Suprapubic skin (tissue), 4 donors: ENCODE measurements at regions not wholly inside any gene's neighbourhood (a gene's known extent, or its start where the extent isn't known, plus 50 kb on each side); places are given as distances from the start of the nearest gene placed in this dataset.
"Not testable (repeated sequence)": the region's sequence is repeated elsewhere in the genome, so short reads cannot be mapped to it uniquely, and the experiment has no call there.

Experiments
- DNase-seq, 2 donors: peaks; one replicate each; pipeline ENCODE4 v3.0.0-alpha.2; 2019; ENCODE audit warnings: low spot score in 2 of 2
- H3K27ac ChIP-seq: fragments of 200-600 bp; sonication (generic); one replicate; pipeline ENCODE4 v1.5.1; 2019
- H3K27me3 ChIP-seq: fragments of 200-600 bp; sonication (generic); one replicate; pipeline ENCODE4 v1.5.1; 2019
- H3K36me3 ChIP-seq: fragments of 200-600 bp; sonication (generic); one replicate; pipeline ENCODE4 v1.5.1; 2019
- H3K4me1 ChIP-seq: fragments of 200-600 bp; sonication (generic); one replicate; pipeline ENCODE4 v1.5.1; 2019
- H3K4me3 ChIP-seq: fragments of 200-600 bp; sonication (generic); one replicate; pipeline ENCODE4 v1.5.1; 2019; ENCODE audit warnings: mild to moderate bottlenecking
- H3K9me3 ChIP-seq: fragments of 200-600 bp; sonication (generic); one replicate; pipeline ENCODE4 v1.5.1; 2019
- CTCF ChIP-seq, 2 donors: fragments of 200-600 bp in 1 of 2; fragments of 450-650 bp in 1 of 2; sonication (generic) in 1 of 2; IDR thresholded peaks; one replicate each; pipeline ENCODE4 v1.5.1; 2016 to 2019; ENCODE audit warnings: antibody characterized with exemption in 2 of 2, mild to moderate bottlenecking in 1 of 2, moderate library complexity in 1 of 2
- EP300 ChIP-seq: sonication (generic); formaldehyde crosslinking; IDR thresholded peaks from one replicate; pipeline ENCODE4 v1.6.1; 2017; ENCODE audit warnings: antibody characterized with exemption
- POLR2A ChIP-seq, 2 donors: fragments of 450-650 bp; IDR thresholded peaks; one replicate each; pipeline ENCODE4 v1.6.1; 2017; ENCODE audit warnings: antibody characterized with exemption in 2 of 2, mild to moderate bottlenecking in 2 of 2, moderate library complexity in 2 of 2
- POLR2AphosphoS5 ChIP-seq, 3 donors: sonication (generic); formaldehyde crosslinking; IDR thresholded peaks; one replicate each; pipeline ENCODE4 v1.6.1; 2017; ENCODE audit warnings: antibody characterized with exemption in 3 of 3
- WGBS: methylation state at CpG from one replicate; pipeline ENCODE4 v1.1.5; 2018; 5-methylcytosine and 5-hydroxymethylcytosine counted together

- Histone ChIP-seq H3K9me3 (no peaks in the 10 kb centered on the region), H3K27me3 (no peaks in the 10 kb centered on the region), H3K36me3 (no peaks in the 10 kb centered on the region), H3K4me3 (no peak overlapping the region), H3K4me1 (no peaks in the 10 kb centered on the region), H3K27ac (no peak overlapping the region)
- DNase-seq, result no peak
- 81% methylated on average over 4 of the region's 4 CpGs for WGBS
- TF ChIP-seq POLR2A (IDR thresholded peaks at IDR 0.05) (no peak), POLR2AphosphoS5 (IDR thresholded peaks at IDR 0.05) (no peak), CTCF (IDR thresholded peaks at IDR 0.05) (no peak), EP300 (no peak)
Observed at GRCh38 chr6:120771019-120771418, 563.3 kb downstream of the TBC1D32 start.

- Histone ChIP-seq H3K27ac (no peak overlapping the region), H3K27me3 (no peaks in the 10 kb centered on the region), H3K4me1 (no peaks in the 10 kb centered on the region), H3K4me3 (no peak overlapping the region), H3K36me3 (no peaks in the 10 kb centered on the region), H3K9me3 (no peaks in the 10 kb centered on the region)
- DNase-seq, result no peak
- TF ChIP-seq CTCF (IDR thresholded peaks at IDR 0.05) (no peak), POLR2AphosphoS5 (IDR thresholded peaks at IDR 0.05) (no peak), EP300 (no peak), POLR2A (IDR thresholded peaks at IDR 0.05) (no peak)
Observed at GRCh38 chr6:120764312-120764711, 570.0 kb downstream of the TBC1D32 start.

- WGBS, result 73% methylated on average over 1 of the region's 1 CpG
- TF ChIP-seq EP300 (no peak), CTCF (IDR thresholded peaks at IDR 0.05) (no peak), POLR2A (IDR thresholded peaks at IDR 0.05) (no peak), POLR2AphosphoS5 (IDR thresholded peaks at IDR 0.05) (no peak)
- DNase-seq, result no peak
Observed at GRCh38 chr6:120759570-120759969, 574.7 kb downstream of the TBC1D32 start.

GRCh38 chr6:120748574-120748973 lies 585.7 kb downstream of the TBC1D32 start:
- H3K9me3 ChIP-seq, H3K27ac ChIP-seq, DNase-seq, H3K36me3 ChIP-seq, H3K4me3 ChIP-seq, H3K27me3 ChIP-seq, H3K4me1 ChIP-seq: not testable (repeated sequence)
- WGBS, result 45% methylated on average over 12 of the region's 12 CpGs

More at GRCh38 chr6:120759570-120759969, 574.7 kb downstream of the TBC1D32 start:
- no peaks in the 10 kb centered on the region for H3K9me3 ChIP-seq
- H3K36me3 ChIP-seq, result no peaks in the 10 kb centered on the region
- no peak overlapping the region for H3K4me3 ChIP-seq
- H3K4me1 ChIP-seq, result no peaks in the 10 kb centered on the region
- no peak overlapping the region for H3K27ac ChIP-seq
- H3K27me3 ChIP-seq, result no peaks in the 10 kb centered on the region

- Histone ChIP-seq H3K27ac (no peak overlapping the region), H3K27me3 (no peaks in the 10 kb centered on the region), H3K4me1 (no peaks in the 10 kb centered on the region), H3K36me3 (no peaks in the 10 kb centered on the region), H3K9me3 (peaks cover 6% of the 10 kb centered on the region), H3K4me3 (no peak overlapping the region)
- DNase-seq, result no peak
- WGBS, result 46% methylated on average over 2 of the region's 2 CpGs
- TF ChIP-seq POLR2AphosphoS5 (IDR thresholded peaks at IDR 0.05) (no peak), EP300 (no peak), POLR2A (IDR thresholded peaks at IDR 0.05) (no peak), CTCF (IDR thresholded peaks at IDR 0.05) (no peak)
Observed at GRCh38 chr6:120736740-120737139, 597.5 kb downstream of the TBC1D32 start.

- no peaks in the 10 kb centered on the region for H3K4me1 ChIP-seq
- H3K27ac ChIP-seq, result no peak overlapping the region
- whole genome bisulfite sequencing, result 55% methylated on average over 2 of the region's 2 CpGs
- peaks cover 7% of the 10 kb centered on the region for H3K9me3 ChIP-seq
- no peak overlapping the region for H3K4me3 ChIP-seq
- no peaks in the 10 kb centered on the region for H3K36me3 ChIP-seq
- no peak for DNase-seq
- TF ChIP-seq POLR2AphosphoS5 (IDR thresholded peaks at IDR 0.05), result no peak
- no peak for TF ChIP-seq POLR2A (IDR thresholded peaks at IDR 0.05)
- no peak for TF ChIP-seq EP300
- no peak for TF ChIP-seq CTCF (IDR thresholded peaks at IDR 0.05)
- no peaks in the 10 kb centered on the region for H3K27me3 ChIP-seq
Observed at GRCh38 chr6:120735641-120736040, 598.6 kb downstream of the TBC1D32 start.
